A673 (cell line): ENCODE measurements at regions not wholly inside any gene's neighbourhood (a gene's known extent, or its start where the extent isn't known, plus 50 kb on each side); places are given as distances from the start of the nearest gene placed in this dataset.

Experiments
- CTCF ChIP-seq: fragments of 300-800, 200-600 bp; sonication (generic); conservative IDR thresholded peaks from 2 replicates; pipeline ENCODE4 v1.5.1; 2017; ENCODE audit warnings: low read depth, mild to moderate bottlenecking, antibody characterized with exemption, low read length, moderate library complexity, mixed read lengths
- EZH2 ChIP-seq: fragments of 200-600 bp; sonication (generic); IDR thresholded peaks from 2 replicates; pipeline ENCODE4 v1.6.1; 2017; ENCODE audit warnings: borderline replicate concordance, low read depth, mild to moderate bottlenecking, mixed read lengths, antibody characterized with exemption, low read length; ENCODE audit not compliant: poor library complexity, severe bottlenecking

DNA sequence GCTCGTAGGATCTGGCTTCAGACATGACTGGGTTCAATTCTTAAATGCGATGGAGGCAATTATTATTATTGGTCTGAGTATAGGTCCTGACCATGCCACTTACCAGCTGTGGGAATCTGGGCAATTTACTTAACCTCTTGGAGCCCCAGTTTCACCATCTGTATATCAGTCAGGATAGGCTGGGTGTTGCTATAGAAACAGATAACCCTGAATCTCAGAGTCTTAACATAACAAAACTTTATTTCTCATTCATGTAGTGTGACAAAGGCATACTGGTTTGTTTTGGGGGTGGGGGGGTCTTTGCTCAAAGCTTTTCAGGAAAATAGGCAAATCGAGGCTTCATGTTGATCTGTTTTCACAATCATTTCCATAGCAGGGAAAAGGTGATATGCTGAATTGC, 199.6 kb upstream of the SRRM4 start:
- TF ChIP-seq CTCF = no peak
- no peak for TF ChIP-seq EZH2
